GM19035 (cell line): ENCODE measurements at regions not wholly inside any gene's neighbourhood (a gene's known extent, or its start where the extent isn't known, plus 50 kb on each side); places are given as distances from the start of the nearest gene placed in this dataset.
"Not testable (repeated sequence)": the region's sequence is repeated elsewhere in the genome, so short reads cannot be mapped to it uniquely, and the experiment has no call there.

Source experiments
- ATAC-seq: cut with Tn5 transposase; IDR thresholded peaks from one replicate; pipeline ENCODE4 v1.9.1; 2021; ENCODE audit not compliant: unreplicated experiment

- not testable (repeated sequence) for ATAC-seq
These were observed 160.3 kb upstream of the ZNF184 start for GRCh38 chr6:27633221-27633688.

GRCh38 chr6:27631609-27631916 is 158.7 kb upstream of the ZNF184 start:
- no peak for ATAC-seq

GRCh38 chr6:27630727-27631608 is 158.1 kb upstream of the ZNF184 start:
- ATAC-seq: no peak

- no peak for ATAC-seq
These were observed 151.9 kb upstream of the ZNF184 start for GRCh38 chr6:27624694-27625262.

- ATAC-seq: no peak
These were observed 150.2 kb upstream of the ZNF184 start for GRCh38 chr6:27623103-27623502.

GRCh38 chr6:27619436-27619835 is 146.5 kb upstream of the ZNF184 start:
- no peak for ATAC-seq

GRCh38 chr6:27617700-27618689 is 145.1 kb upstream of the ZNF184 start:
- ATAC-seq: no peak

GRCh38 chr6:27617046-27617687 is 144.3 kb upstream of the ZNF184 start:
- ATAC-seq: no peak

GRCh38 chr6:27616328-27617045 is 143.6 kb upstream of the ZNF184 start:
- ATAC-seq: no peak

- ATAC-seq: no peak
These were observed 138.5 kb upstream of the ZNF184 start for GRCh38 chr6:27611451-27611850.

- no peak for ATAC-seq
These were observed 136.3 kb upstream of the ZNF184 start for GRCh38 chr6:27608916-27609883.

GRCh38 chr6:27605401-27606342 is 132.8 kb upstream of the ZNF184 start:
- ATAC-seq: no peak

GRCh38 chr6:27604986-27605385 is 132.1 kb upstream of the ZNF184 start:
- ATAC-seq: no peak

GRCh38 chr6:27601668-27602254 is 128.9 kb upstream of the ZNF184 start:
- no peak for ATAC-seq

- no peak for ATAC-seq
These were observed 127.1 kb upstream of the ZNF184 start for GRCh38 chr6:27599859-27600532.

GRCh38 chr6:27597031-27597567 is 124.2 kb upstream of the ZNF184 start:
- ATAC-seq: not testable (repeated sequence)

- ATAC-seq: no peak
These were observed 121.0 kb upstream of the ZNF184 start for GRCh38 chr6:27593861-27594260.
